ENCODE measurements at regions not wholly inside any gene's neighbourhood (a gene's known extent, or its start where the extent isn't known, plus 50 kb on each side); places are given as distances from the start of the nearest gene placed in this dataset.

DNA sequence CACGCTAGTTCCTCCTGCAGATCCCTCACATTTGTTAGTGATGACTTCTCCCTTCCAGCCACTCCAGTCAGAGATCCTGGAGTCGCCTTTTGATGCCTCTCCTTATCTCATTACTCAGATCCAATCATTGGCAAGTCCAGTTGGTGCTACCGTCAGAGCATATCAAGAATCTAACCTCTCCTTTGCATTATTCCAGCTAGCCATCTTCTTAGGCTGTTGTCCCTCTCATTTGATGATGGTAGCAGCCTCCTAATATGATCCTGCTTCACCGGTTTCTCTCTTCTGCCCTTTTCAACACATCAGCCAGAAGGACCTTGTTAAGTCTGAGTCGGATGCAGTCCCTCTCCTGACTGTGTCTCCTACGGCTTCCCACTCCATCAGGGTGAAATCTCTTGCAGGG lies 305.6 kb downstream of the THBS2 start:
- no peak for TF ChIP-seq POLR2A (IDR thresholded peaks at IDR 0.05; ENCODE audit: low read depth, low read length)
- TF ChIP-seq POLR2AphosphoS5 (IDR thresholded peaks at IDR 0.05; ENCODE audit: low read depth, low read length): no peak
- TF ChIP-seq TAF1 (IDR thresholded peaks at IDR 0.05; ENCODE audit: low read depth, low read length): no peak
